ENCODE measurements at regions not wholly inside any gene's neighbourhood (a gene's known extent, or its start where the extent isn't known, plus 50 kb on each side); places are given as distances from the start of the nearest gene placed in this dataset.
"Not testable (repeated sequence)": the region's sequence is repeated elsewhere in the genome, so short reads cannot be mapped to it uniquely, and the experiment has no call there.

GRCh38 chr4:38466401-38466800 is 197.6 kb upstream of the KLF3 start:
- TF ChIP-seq CTCF (conservative IDR thresholded peaks at IDR 0.05; ENCODE audit: low read depth, low read length), result no peak
- no peak for DNase-seq (ENCODE audit: low read depth)

GRCh38 chr4:38467296-38467695 is 196.7 kb upstream of the KLF3 start:
- no peak for DNase-seq (ENCODE audit: low read depth)
- no peak overlapping the region for H3K4me3 ChIP-seq (ENCODE audit: low read depth, low read length)
- TF ChIP-seq CTCF (conservative IDR thresholded peaks at IDR 0.05; ENCODE audit: low read depth, low read length), result no peak

More at GRCh38 chr4:38466401-38466800, 197.6 kb upstream of the KLF3 start:
- H3K4me3 ChIP-seq (ENCODE audit: low read depth, low read length), result no peak overlapping the region

GRCh38 chr4:38468339-38468866 is 195.6 kb upstream of the KLF3 start:
- no peak for TF ChIP-seq CTCF (conservative IDR thresholded peaks at IDR 0.05; ENCODE audit: low read depth, low read length)
- no peak overlapping the region for H3K4me3 ChIP-seq (ENCODE audit: low read depth, low read length)
- DNase-seq (ENCODE audit: low read depth), result no peak

- no peak overlapping the region for H3K4me3 ChIP-seq (ENCODE audit: low read depth, low read length)
- TF ChIP-seq CTCF (conservative IDR thresholded peaks at IDR 0.05; ENCODE audit: low read depth, low read length), result no peak
- DNase-seq (ENCODE audit: low read depth), result no peak
Observed at GRCh38 chr4:38469410-38469809, 194.6 kb upstream of the KLF3 start.

GRCh38 chr4:38470735-38471262 is 193.2 kb upstream of the KLF3 start:
- no peak overlapping the region for H3K4me3 ChIP-seq (ENCODE audit: low read depth, low read length)
- no peak for DNase-seq (ENCODE audit: low read depth)
- TF ChIP-seq CTCF (conservative IDR thresholded peaks at IDR 0.05; ENCODE audit: low read depth, low read length), result no peak

GRCh38 chr4:38482696-38483095 is 181.3 kb upstream of the KLF3 start:
- no peak for TF ChIP-seq CTCF (conservative IDR thresholded peaks at IDR 0.05; ENCODE audit: low read depth, low read length)
- H3K4me3 ChIP-seq (ENCODE audit: low read depth, low read length), result no peak overlapping the region
- no peak for DNase-seq (ENCODE audit: low read depth)

- not testable (repeated sequence) for H3K4me3 ChIP-seq (ENCODE audit: low read depth, low read length); DNase-seq (ENCODE audit: low read depth)
Observed at GRCh38 chr4:38483628-38484027, 180.4 kb upstream of the KLF3 start.
